GM21528 (cell line): ENCODE measurements at regions not wholly inside any gene's neighbourhood (a gene's known extent, or its start where the extent isn't known, plus 50 kb on each side); places are given as distances from the start of the nearest gene placed in this dataset.
"Not testable (repeated sequence)": the region's sequence is repeated elsewhere in the genome, so short reads cannot be mapped to it uniquely, and the experiment has no call there.

Source experiments
- ATAC-seq: cut with Tn5 transposase; IDR thresholded peaks from one replicate; pipeline ENCODE4 v1.9.1; 2021; ENCODE audit warnings: mild to moderate bottlenecking, moderate library complexity; ENCODE audit not compliant: unreplicated experiment, low FRiP score

GRCh38 chr2:184993746-184994145, 395.4 kb downstream of the ZNF804A start:
- no peak for ATAC-seq

GRCh38 chr2:185006481-185006880, 408.2 kb downstream of the ZNF804A start:
- ATAC-seq, result no peak

- no peak for ATAC-seq
Measured at GRCh38 chr2:185012643-185013042, 414.3 kb downstream of the ZNF804A start.

GRCh38 chr2:185014076-185014475, 415.7 kb downstream of the ZNF804A start:
- no peak for ATAC-seq

- not testable (repeated sequence) for ATAC-seq
Measured at GRCh38 chr2:185025891-185026290, 427.6 kb downstream of the ZNF804A start.

GRCh38 chr2:185035906-185036305, 437.6 kb downstream of the ZNF804A start:
- ATAC-seq, result no peak

GRCh38 chr2:185044323-185044874, 446.1 kb downstream of the ZNF804A start:
- ATAC-seq, result no peak

- ATAC-seq, result no peak
Measured at GRCh38 chr2:185050804-185051203, 452.5 kb downstream of the ZNF804A start.

- ATAC-seq, result no peak
Measured at GRCh38 chr2:185063761-185064160, 465.4 kb downstream of the ZNF804A start.

- no peak for ATAC-seq
Measured at GRCh38 chr2:185066128-185066527, 467.8 kb downstream of the ZNF804A start.

GRCh38 chr2:185069107-185069506, 470.8 kb downstream of the ZNF804A start:
- no peak for ATAC-seq

GRCh38 chr2:185074156-185074555, 475.8 kb downstream of the ZNF804A start:
- ATAC-seq, result no peak

- ATAC-seq, result no peak
Measured at GRCh38 chr2:185082749-185083148, 484.4 kb downstream of the ZNF804A start.

GRCh38 chr2:185108588-185108987, 510.3 kb downstream of the ZNF804A start:
- ATAC-seq, result no peak

- ATAC-seq, result no peak
Measured at GRCh38 chr2:185127412-185127811, 529.1 kb downstream of the ZNF804A start.

GRCh38 chr2:185128346-185128745, 530.0 kb downstream of the ZNF804A start:
- ATAC-seq, result no peak

- ATAC-seq, result no peak
Measured at GRCh38 chr2:185128996-185129395, 530.7 kb downstream of the ZNF804A start.

GRCh38 chr2:185130685-185131084, 532.4 kb downstream of the ZNF804A start:
- no peak for ATAC-seq

- ATAC-seq, result no peak
Measured at GRCh38 chr2:185132501-185133041, 534.2 kb downstream of the ZNF804A start.

GRCh38 chr2:185137700-185138099, 539.4 kb downstream of the ZNF804A start:
- ATAC-seq, result no peak

- ATAC-seq, result no peak
Measured at GRCh38 chr2:185142677-185143076, 544.3 kb downstream of the ZNF804A start.

GRCh38 chr2:185144159-185144919, 546.0 kb downstream of the ZNF804A start:
- no peak for ATAC-seq
